ENCODE measurements at regions not wholly inside any gene's neighbourhood (a gene's known extent, or its start where the extent isn't known, plus 50 kb on each side); places are given as distances from the start of the nearest gene placed in this dataset.

- no peak for TF ChIP-seq CTCF (IDR thresholded peaks at IDR 0.05)
Measured at GRCh38 chr2:226077841-226078240, 678.3 kb downstream of the NYAP2 start.

DNA sequence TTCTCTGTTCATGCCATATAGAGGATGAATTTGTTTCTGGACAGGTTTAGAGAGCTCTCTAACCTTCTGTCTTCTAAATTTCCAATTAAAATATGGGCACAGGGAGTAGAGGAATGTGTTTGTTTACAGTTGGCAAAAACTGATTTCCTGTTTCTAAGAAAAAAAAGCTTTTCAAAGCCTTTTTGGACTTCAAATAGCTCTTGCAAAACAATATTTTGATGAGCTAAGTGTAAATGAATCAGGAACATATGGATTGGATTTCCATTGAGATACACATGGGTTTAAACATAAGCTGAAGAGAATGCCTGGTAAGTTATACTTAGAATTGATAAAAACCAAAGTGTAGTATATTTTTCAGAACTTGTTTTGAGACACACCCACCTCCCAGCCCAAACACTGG is 677.5 kb downstream of the NYAP2 start:
- TF ChIP-seq CTCF (IDR thresholded peaks at IDR 0.05) = no peak

DNA sequence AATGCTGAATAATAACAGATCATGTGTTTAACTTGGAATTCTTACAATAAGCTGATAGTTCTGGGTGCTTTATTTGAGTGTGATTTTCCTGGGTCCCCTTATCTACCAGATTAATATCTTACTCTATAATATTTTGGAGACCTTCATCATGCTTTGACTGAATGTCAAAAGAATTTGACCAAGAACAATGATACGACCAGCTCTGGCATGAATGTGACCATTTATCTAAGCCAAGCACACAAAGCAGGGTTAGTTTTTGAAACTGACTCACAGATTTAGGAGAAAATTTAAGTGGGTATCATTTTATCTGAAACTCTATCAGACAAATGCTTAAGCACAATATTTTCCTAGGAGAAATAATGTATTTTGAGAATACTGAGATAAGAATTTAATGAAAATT is 677.0 kb downstream of the NYAP2 start:
- no peak for TF ChIP-seq CTCF (IDR thresholded peaks at IDR 0.05)

GRCh38 chr2:226074391-226074790 is 674.9 kb downstream of the NYAP2 start:
- TF ChIP-seq CTCF (IDR thresholded peaks at IDR 0.05) = no peak

DNA sequence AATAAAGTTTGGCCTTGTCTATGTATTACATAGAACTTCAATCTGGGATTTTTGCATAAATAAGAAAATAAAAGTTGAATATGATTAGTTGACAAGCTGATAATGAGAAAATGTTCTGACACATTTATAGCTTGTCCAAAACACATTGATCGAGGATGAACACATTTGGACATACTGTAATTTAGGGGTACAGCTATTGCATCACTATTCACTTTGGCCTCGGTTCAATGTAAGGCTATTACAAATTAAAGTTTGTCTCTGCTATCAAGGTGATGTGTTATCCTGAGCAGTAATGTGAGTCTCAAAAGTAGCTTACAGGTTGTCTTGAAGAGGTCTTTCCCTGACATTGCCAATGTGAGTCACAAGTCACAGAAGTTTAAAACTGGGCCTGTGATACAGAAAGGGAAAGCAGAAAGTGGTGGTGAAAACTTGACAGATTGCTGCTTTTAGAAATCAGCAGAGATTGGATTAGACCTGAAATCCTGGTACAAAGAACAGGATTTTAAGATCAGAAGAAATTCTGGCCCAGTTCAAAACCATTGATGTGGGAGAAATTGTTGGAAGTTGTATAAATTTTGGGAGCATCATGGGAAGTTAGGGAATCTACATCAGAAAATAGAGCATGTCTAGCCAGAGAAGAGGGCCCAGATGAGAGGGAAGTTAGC is 674.1 kb downstream of the NYAP2 start:
- no peak for TF ChIP-seq CTCF (IDR thresholded peaks at IDR 0.05)

DNA sequence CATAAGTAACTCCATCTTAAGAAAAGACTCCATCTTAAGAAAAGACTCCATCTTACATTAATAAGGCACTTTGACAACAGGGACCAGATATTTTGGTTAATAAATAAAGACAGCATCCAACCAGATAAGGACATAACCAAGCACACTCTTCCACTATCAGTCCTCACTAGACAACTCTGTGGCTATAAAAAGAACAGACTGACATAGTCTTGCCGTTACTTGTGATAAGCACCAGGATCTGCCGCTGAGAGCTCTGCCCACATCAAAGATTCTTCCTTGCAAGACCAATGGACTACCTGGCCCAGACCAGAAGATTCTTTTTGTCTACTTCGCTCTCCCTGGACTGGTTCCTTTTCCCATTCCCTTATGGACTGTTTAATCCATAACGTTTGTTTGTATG is 667.4 kb downstream of the NYAP2 start:
- no peak for TF ChIP-seq CTCF (IDR thresholded peaks at IDR 0.05)

GRCh38 chr2:226066391-226066790 is 666.9 kb downstream of the NYAP2 start:
- TF ChIP-seq CTCF (IDR thresholded peaks at IDR 0.05) = no peak
